HUES6 (cell line): ENCODE measurements at regions not wholly inside any gene's neighbourhood (a gene's known extent, or its start where the extent isn't known, plus 50 kb on each side); places are given as distances from the start of the nearest gene placed in this dataset.

Source experiments
- H3K27ac ChIP-seq: 2 replicates; pipeline ENCODE4 v1.7.0; 2013; ENCODE audit warnings: low read depth, mild to moderate bottlenecking, low read length, inconsistent platforms
- H3K27me3 ChIP-seq: 2 replicates; pipeline ENCODE4 v1.6.1; 2013; ENCODE audit warnings: low read length; ENCODE audit not compliant: control insufficient read depth, insufficient read depth
- H3K36me3 ChIP-seq: 2 replicates; pipeline ENCODE4 v1.6.1; 2013; ENCODE audit warnings: low read length; ENCODE audit not compliant: control insufficient read depth, insufficient read depth
- H3K4me1 ChIP-seq: 2 replicates; pipeline ENCODE4 v1.6.1; 2013; ENCODE audit warnings: low read length; ENCODE audit not compliant: control insufficient read depth, insufficient read depth
- H3K4me3 ChIP-seq: 2 replicates; pipeline ENCODE4 v1.5.1; 2013; ENCODE audit warnings: low read depth, low read length
- H3K9ac ChIP-seq: one replicate; pipeline ENCODE4 v1.6.1; 2013; ENCODE audit warnings: mild to moderate bottlenecking, low read length
- H3K9me3 ChIP-seq: 2 replicates; pipeline ENCODE4 v1.6.1; 2013; ENCODE audit warnings: low read depth, low read length; ENCODE audit not compliant: control insufficient read depth, insufficient read depth

- H3K27ac ChIP-seq = peak overlapping the region; percentile 15; the same call in 1 of the 2 replicates
These were observed 396.6 kb downstream of the TLR4 start for GRCh38 chr9:118100529-118101419.

GRCh38 chr9:118104363-118104762, 400.2 kb downstream of the TLR4 start:
- H3K4me3 ChIP-seq = no peak overlapping the region
- H3K9me3 ChIP-seq = no peaks in the 10 kb centered on the region
- H3K9ac ChIP-seq = no peak overlapping the region
- no peak overlapping the region for H3K27ac ChIP-seq
- H3K4me1 ChIP-seq = no peaks in the 10 kb centered on the region
- no peaks in the 10 kb centered on the region for H3K27me3 ChIP-seq
- H3K36me3 ChIP-seq = no peaks in the 10 kb centered on the region

More at GRCh38 chr9:118100529-118101419, 396.6 kb downstream of the TLR4 start:
- H3K9ac ChIP-seq = no peak overlapping the region
- no peaks in the 10 kb centered on the region for H3K4me1 ChIP-seq
- no peaks in the 10 kb centered on the region for H3K36me3 ChIP-seq
- H3K9me3 ChIP-seq = no peaks in the 10 kb centered on the region
- H3K27me3 ChIP-seq = no peaks in the 10 kb centered on the region
- H3K4me3 ChIP-seq = no peak overlapping the region

- H3K27ac ChIP-seq = no peak overlapping the region
- H3K4me3 ChIP-seq = no peak overlapping the region
- H3K27me3 ChIP-seq = no peaks in the 10 kb centered on the region
- no peak overlapping the region for H3K9ac ChIP-seq
- no peaks in the 10 kb centered on the region for H3K36me3 ChIP-seq
- H3K9me3 ChIP-seq = no peaks in the 10 kb centered on the region
- H3K4me1 ChIP-seq = no peaks in the 10 kb centered on the region
These were observed 404.8 kb downstream of the TLR4 start for GRCh38 chr9:118108971-118109370.

DNA sequence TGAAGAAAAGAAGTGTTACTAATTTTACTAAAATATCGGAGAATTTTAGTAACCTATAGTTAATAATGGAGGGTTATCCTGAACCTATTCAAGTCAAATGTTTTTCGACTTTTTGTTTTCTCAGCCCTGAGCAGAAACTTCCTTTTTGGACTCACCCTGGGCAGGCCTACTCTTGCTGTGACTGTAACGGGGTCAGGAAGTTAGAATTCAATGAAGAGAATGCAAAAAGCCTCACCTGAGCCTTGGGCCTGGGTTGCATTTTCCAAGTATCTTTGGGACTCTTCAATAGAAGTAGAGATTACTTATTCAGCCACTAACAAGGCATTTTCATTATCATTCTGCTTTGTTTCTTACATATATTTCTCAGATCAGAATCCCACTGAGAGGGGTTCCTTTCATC, 405.3 kb downstream of the TLR4 start:
- no peak overlapping the region for H3K9ac ChIP-seq
- no peak overlapping the region for H3K4me3 ChIP-seq
- H3K9me3 ChIP-seq = no peaks in the 10 kb centered on the region
- no peaks in the 10 kb centered on the region for H3K27me3 ChIP-seq
- no peaks in the 10 kb centered on the region for H3K36me3 ChIP-seq
- no peak overlapping the region for H3K27ac ChIP-seq
- no peaks in the 10 kb centered on the region for H3K4me1 ChIP-seq

DNA sequence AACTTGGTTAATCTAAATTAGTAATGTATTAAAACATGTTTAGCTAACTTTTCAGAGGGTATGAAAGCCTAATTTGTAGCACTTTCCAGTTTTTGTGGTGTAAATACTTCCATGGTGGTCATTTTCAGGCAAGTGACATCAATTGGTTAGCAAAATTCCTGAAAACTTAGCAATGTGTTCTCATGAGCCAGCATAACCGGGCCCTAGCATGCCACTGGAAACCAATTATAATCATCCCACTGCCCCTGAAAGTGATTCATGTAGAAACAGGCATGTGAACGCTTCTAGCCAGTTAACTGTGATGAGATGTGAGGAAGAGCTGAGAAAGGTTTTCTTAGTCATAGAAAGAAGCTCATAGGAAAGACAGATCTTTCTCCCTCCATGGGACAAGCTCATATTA, 417.2 kb downstream of the TLR4 start:
- H3K27me3 ChIP-seq = no peaks in the 10 kb centered on the region
- H3K36me3 ChIP-seq = no peaks in the 10 kb centered on the region
- no peaks in the 10 kb centered on the region for H3K4me1 ChIP-seq
- H3K27ac ChIP-seq = no peak overlapping the region
- no peak overlapping the region for H3K9ac ChIP-seq
- no peak overlapping the region for H3K4me3 ChIP-seq
- no peaks in the 10 kb centered on the region for H3K9me3 ChIP-seq

DNA sequence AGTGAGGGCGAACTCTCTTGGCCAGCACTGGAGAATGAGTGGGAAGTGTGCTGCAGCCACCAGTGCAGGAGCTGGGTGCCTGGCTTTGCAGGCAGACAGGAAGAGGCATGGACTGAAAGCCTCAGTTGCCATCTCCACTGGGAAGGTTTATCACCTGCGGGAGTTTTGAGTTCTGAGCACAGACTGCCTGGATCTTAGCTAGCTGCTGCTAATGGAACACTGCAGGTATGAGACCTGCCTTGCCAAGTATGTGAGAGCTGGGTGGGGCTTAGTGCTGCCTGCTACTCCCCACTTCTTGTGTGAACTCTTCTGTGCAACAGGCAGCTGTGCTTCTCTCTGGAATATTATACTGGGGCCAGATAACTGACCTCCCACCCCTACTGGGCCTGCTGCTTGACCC, 424.1 kb downstream of the TLR4 start:
- Histone ChIP-seq H3K4me1 (no peaks in the 10 kb centered on the region), H3K27me3 (no peaks in the 10 kb centered on the region), H3K9me3 (no peaks in the 10 kb centered on the region), H3K27ac (no peak overlapping the region), H3K4me3 (no peak overlapping the region), H3K36me3 (no peaks in the 10 kb centered on the region), H3K9ac (no peak overlapping the region)

DNA sequence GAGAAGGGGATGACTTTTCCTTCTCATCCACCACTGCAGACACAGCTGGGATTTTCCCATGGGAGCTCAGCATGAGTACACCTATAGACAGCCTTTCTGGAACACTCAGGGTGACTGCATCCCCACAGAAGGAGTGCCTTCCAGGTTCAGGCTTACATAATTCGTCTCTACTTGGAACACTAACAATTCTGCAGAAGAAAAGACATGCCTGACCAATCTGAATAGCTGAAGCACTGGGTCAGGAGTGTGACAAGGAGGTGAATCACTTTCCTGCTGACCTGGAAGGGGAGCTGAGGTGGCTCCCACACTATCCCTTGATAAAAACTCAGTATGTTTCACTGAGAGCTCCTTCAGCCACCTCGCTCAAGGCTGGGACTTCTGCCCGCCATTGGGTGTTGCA, 425.3 kb downstream of the TLR4 start:
- H3K9me3 ChIP-seq = no peaks in the 10 kb centered on the region
- no peaks in the 10 kb centered on the region for H3K4me1 ChIP-seq
- H3K4me3 ChIP-seq = no peak overlapping the region
- H3K9ac ChIP-seq = no peak overlapping the region
- H3K27me3 ChIP-seq = no peaks in the 10 kb centered on the region
- no peak overlapping the region for H3K27ac ChIP-seq
- H3K36me3 ChIP-seq = no peaks in the 10 kb centered on the region

GRCh38 chr9:118148990-118149389, 444.8 kb downstream of the TLR4 start:
- Histone ChIP-seq H3K27ac (no peak overlapping the region), H3K9ac (no peak overlapping the region), H3K36me3 (no peaks in the 10 kb centered on the region), H3K4me1 (no peaks in the 10 kb centered on the region), H3K9me3 (no peaks in the 10 kb centered on the region), H3K4me3 (no peak overlapping the region), H3K27me3 (no peaks in the 10 kb centered on the region)

DNA sequence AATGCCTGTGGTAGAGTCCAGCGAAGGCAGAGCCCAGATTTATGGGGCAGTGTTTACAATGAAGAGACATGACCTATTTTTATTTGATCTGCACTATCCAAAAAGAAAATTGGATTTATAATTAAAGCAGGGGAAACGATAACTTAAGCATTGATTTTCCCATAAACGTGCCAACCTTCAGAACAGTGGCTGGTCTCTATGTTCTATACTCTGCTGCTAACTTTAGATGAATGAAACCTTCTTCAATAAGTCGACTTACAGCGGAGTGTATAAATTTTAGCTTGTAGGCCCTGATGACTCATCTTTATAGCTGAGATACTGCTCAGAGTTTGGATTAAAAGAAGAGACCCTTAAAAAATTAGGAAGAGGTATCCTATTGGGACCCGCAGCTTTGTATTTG, 452.6 kb downstream of the TLR4 start:
- Histone ChIP-seq H3K27me3 (no peaks in the 10 kb centered on the region), H3K27ac (no peak overlapping the region), H3K9ac (no peak overlapping the region), H3K9me3 (no peaks in the 10 kb centered on the region), H3K4me3 (no peak overlapping the region), H3K4me1 (no peaks in the 10 kb centered on the region), H3K36me3 (no peaks in the 10 kb centered on the region)

DNA sequence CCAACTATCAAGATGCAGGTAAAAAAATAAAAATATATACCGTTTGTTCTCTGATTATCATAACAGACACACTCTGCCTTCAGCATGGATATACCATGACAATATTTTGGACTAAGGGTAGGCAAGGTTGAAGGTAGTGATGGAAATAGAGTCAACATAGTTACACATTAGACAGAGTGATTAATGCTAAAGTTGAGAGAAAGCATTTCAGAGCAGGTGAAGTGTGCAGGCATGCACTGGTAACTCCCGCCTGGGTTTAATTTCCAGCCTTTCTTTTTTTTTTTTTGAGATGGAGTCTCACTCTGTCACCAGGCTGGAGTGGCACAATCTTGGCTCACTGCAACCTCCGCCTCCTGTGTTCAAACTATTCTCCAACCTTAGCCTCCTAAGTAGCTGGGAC, 458.5 kb downstream of the TLR4 start:
- Histone ChIP-seq H3K27ac (no peak overlapping the region), H3K9me3 (no peaks in the 10 kb centered on the region), H3K4me3 (no peak overlapping the region), H3K9ac (no peak overlapping the region), H3K36me3 (no peaks in the 10 kb centered on the region), H3K4me1 (no peaks in the 10 kb centered on the region), H3K27me3 (no peaks in the 10 kb centered on the region)

DNA sequence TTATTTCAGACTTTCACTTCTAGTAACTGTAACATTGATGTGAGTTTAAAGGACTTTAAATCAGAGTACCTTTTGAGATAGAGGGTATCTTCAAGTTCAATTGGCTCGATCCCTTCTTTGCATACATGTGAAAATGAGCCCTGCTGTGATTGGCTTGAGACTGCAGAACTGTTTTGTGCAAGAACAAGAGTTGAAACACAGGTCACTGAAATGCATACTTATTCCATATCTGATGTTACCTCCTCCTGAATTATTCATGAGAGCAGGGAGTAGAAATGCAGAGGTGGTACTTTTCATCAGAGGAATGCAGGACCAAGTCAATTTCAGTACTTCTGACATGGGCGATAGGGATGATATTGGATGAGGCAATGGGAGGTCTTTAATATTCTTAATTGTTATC, 459.5 kb downstream of the TLR4 start:
- H3K4me3 ChIP-seq = no peak overlapping the region
- H3K4me1 ChIP-seq = no peaks in the 10 kb centered on the region
- H3K9me3 ChIP-seq = no peaks in the 10 kb centered on the region
- no peak overlapping the region for H3K9ac ChIP-seq
- H3K27ac ChIP-seq = no peak overlapping the region
- no peaks in the 10 kb centered on the region for H3K27me3 ChIP-seq
- H3K36me3 ChIP-seq = no peaks in the 10 kb centered on the region
